Stimulated activated CD4-positive, alpha-beta T cell treated with anti-CD3 and anti-CD28 coated beads, Interleukin-4, amount 100 ng/mL, for 4 hours (primary cell): ENCODE measurements at regions not wholly inside any gene's neighbourhood (a gene's known extent, or its start where the extent isn't known, plus 50 kb on each side); places are given as distances from the start of the nearest gene placed in this dataset.

Experiments
- DNase-seq, 2 experiments: peaks; one replicate each; pipeline ENCODE4 v3.0.0-alpha.2; 2020

DNA sequence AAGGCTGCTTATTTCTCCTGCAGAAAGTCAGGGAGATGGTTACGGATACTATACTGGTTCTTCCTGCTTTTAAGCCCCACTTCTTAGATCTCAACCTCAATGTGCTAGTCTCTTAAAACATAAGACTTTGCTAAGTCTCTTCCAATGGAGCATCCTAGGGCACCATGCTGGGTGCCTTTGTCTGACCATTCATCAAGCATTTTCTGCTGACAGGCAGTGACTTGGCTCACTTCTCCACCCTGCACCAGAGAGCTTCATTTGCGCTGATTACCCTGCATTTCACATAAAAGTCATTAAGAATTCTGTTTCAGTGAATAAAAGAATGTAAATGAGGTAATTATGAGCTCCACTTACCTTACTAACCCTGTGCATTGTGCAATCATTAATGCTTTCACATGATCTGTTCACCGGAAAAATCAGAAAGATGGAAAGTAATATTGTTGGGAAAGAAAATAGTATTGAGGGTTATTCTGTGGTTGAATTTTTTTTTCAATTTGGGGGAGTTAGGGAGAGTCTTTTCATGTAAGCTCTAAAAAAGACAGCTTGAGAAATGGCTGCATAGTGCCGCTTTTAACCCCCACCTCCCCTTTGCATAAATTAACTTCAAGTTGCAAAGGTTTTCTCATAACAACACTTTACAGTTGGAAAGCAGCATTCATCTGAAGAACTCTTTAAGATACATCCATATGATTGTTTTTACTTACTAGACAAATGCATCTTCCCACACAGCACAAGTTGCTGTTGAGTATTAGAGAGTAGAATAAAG, 677.3 kb upstream of the KIRREL3 start:
- no peak for DNase-seq

DNA sequence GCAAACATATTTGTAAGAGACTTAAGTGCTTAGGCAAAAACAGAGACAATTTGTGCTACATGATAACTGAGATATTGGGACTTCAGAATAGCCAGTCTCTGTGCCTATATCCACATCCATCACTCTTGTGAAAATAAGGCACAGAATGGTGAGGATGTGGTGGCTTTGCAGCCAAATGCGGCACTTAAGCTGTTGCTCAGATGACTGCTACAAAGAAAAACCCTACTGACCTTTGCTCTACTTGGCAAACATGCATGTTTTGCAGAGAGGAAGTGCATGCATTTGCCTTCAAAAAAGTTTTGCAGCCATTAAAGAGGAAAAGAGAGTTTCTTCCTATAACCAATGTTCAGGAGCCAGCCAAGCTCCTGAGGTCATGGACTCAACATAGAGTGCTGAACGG, 675.0 kb upstream of the KIRREL3 start:
- DNase-seq: no peak

DNA sequence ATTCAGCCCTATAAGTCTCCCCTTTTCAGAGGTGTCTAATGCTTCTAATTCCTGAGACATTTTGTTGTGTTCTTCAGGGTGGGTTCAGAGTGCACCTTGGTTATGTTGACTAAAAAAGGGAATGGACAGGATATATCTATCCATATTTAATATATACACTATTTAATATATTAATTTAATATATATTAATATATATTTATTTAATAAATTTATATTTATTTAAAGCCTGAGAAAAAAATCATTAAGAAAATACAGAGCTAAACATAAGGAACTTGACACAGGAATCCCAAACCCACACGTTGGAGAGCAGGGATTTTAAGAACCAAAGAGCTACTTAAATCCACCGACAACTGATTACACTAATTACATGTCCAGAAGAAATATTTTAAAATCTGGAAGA, 674.2 kb upstream of the KIRREL3 start:
- DNase-seq: no peak

DNA sequence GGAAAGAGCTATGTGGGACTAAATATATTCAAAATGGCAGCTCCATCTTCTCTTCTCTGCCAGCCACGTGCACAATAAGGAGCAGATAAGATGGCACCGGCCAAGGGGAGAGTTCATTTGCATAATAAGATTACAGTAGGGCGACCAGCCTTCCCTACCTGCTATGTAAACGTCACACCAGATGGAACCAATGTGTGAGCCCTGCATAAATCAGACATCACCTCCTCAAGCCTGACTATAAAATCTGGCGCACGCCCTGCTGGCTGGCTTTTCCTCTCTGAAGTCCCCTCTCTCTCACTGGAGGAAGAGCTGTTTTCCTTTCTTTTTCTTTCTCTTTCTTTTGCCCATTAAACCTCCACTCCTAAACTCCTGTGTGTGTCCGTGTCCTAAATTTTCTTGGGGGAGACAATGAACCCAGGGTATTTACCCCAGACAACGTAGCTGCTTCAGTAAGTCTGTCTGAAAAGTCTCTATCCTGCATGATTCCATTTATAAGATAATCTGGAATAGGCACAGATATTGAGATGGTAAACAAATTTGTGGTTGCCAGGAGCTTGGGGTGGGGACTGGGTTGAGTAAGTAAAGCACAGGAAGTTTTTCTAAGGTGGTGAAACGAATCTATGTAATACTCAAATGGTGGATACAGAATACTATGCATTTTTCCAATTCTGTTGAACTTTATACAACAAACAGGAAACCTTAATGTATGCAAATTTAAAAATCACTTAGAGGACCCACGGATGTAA, 670.0 kb upstream of the KIRREL3 start:
- no peak for DNase-seq

DNA sequence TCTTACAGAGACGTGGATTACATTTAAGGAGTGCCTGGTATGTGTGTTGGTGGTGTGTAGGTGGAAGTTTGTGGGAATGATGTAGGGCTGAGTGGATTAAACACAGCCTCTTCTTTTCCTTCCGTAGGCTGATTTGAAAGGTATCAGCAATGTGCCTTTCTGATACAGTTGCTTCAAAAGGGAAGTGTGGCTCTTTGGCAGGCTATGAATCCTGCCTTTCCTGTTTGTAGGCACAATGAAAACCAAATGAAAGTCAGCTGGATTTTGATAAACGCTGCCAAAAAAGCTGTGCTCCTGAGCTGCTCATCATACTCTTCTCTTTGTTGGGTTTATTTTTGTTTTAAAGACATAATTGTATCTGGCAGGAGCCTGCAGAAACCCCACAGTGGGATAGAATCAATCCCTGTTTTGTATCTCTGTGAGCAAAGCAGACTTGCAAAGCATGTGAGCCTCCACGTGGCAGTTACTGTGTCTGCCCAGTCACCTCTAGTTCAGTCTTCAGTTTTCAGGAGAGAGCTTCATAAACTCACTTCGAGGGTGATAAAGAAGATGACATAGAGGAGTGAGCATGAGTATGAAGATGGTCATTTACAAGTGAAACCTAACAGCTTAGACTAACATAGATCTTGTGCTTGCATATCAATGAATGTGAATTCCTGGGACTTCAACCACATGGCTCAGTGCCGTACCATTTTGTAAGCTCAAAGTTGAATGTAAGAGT, 655.7 kb upstream of the KIRREL3 start:
- no peak for DNase-seq

DNA sequence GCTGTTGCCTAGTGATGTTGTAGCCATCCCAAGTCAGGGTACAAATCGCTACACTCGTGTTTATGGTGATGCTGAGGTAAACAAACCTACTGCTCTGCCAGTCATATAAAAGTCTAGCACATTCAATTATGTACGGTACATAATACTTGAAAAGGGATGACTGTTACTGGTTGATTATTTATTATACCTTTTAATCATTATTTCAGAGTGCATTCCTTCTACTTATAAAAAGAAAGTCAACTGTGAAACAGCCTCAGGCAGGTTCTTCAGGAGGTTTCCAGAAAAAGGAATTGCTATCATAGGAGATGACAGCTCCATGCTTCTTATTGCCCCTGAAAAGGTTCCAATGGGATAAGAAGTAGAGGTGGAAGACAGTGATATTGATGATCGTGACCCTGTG, 652.5 kb upstream of the KIRREL3 start:
- no peak for DNase-seq

DNA sequence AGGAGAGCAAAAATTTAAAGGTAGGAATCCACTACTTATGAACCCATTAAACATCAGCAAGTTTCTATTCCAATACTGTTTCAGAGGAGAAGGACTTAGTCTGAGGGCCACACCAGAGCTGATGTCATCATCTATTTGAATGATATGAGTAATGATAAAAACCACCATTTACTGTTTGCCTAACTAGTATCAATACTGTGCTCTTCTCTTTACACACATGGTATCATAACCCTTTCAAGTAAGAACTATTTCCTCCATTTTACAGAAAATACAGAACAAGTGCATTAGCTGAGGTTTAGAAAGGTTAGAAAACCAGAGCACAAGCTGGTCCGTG, 651.3 kb upstream of the KIRREL3 start:
- no peak for DNase-seq

DNA sequence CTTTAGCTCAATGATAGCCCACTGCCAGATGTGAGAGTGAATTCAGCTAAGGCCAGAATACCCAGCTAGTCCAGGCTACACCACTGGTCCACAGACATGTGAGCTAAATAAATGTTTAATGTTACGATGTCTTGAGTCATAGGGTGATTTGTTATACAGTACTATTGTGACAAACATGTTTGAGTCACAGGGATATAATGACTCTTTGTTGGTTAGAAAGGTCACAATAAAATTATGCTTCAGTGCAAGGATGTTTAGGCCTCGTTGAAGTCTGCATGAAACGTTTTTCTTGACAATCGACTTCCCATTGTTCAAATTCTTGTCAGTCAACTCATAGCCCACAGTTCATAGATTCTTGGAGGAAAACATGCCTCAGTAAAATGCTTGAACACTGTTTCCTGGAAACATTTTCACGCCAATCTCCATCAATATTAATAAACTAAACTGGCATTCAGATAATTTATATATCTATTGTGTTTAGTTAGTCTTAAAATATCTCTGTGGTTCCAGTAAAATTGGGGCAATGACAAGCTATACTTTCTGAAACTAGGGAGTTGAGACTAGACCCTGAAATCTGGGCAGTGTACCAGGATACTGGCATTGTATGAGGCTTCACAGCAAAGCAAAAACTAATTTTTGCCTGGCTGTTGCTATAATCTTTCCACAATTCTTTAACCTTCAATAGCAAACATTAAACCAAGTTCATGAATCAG, 650.8 kb upstream of the KIRREL3 start:
- DNase-seq: no peak

DNA sequence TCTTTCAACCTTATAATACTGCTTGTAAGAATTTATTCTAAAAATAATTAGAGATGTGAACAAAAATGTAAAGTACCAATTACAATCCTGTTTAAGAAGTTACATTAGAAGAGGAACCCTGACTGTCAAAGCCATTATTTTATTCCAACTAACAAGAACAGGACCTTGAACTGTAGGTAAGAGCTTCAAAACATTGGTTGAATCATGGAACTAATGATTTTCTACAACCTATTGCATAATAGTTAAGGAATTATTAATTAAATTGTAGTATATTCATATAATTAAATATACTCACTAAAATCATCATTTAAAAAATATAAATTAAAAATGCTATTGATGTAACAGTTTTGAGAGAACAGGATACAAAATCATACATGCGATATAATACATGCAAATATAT, 649.4 kb upstream of the KIRREL3 start:
- DNase-seq: no peak

DNA sequence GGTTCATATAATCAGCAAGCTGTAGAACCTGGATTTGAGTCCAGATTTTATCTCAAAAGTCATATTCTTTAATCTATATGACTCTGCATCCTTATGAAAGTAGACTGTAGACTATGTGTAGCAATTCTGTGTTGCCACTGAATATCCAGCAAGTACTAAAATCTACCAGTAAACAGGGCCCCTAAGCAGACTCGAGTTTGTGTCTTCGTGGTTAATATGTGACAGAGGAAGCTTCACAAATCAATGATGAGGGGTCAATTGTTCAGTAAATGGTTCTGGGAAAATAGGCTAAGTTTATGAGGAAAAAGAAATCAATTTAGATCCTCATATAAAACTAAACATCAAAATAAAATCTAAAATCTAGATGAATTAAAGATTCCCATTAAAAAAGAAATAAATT, 648.5 kb upstream of the KIRREL3 start:
- DNase-seq: no peak

DNA sequence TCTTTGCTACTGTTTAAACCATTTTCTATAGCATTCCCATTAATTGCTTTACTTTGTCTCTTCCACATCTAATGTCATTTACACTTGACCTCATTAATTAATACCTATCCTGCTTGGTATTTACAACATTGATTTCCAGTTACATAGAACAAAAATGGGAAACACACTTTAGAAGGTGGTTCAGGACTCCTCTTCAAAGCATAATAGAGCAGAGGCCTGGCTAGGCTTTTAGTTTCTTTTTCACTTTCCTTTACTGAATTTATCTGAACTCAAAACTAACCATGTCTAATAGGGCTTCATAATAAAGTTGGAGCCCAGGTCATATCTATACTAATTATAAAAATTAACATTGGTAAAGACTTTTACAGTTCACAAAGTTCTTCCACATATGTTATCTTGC, 648.0 kb upstream of the KIRREL3 start:
- no peak for DNase-seq

DNA sequence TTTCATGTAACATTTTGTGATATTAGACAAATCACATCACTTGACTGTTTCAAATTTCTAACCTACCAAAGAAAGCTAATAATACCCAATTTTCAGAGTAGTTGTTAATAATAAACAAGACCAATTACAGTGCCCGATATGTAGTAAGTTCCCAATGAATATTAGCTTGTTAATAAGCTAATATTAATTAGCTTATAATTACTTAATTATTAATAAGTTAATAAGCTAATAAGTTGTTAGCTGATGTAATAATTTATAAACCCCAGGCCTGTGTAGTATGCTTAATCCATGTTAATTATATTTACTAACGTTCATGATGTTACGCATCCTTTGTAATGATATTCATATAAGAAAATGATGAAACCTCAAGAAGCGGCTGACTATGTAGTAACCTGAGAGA, 643.8 kb upstream of the KIRREL3 start:
- no peak for DNase-seq

DNA sequence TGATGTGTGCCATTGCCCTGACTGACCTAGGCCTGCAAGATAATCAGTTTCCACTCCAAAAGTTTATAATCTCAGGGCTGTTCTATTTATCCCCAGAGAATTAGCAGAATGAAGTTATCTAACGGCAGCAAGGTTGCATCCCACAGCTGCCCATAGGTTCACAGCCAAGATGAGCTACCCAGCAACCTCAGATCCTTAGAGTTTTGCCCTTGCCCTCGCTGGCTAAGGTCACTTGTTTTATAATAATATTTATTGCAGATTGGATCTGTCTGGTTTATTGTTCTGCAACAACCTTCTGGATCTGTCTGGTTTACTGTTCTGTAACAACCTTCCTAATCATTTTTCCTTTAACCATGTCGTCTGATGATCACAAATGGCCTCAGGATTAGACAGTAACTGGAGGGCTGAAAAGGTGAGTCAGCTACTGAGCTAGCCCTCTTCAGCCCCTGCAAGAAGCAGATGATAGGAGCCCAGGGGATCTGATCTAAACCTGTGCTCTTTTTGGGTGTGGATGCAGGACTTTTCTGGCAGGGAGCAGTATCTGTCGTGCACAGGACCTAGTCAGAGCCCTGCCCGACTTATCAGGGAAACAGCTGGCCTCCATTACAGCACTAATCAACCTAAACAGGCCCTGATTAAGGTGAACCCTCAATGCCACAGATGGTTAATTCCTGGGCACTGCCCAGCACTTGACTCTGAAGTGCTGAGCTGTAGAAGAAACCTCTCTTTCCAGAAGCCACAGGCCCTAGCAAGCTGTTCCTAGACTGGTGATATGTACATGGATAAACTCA, 642.9 kb upstream of the KIRREL3 start:
- no peak for DNase-seq

DNA sequence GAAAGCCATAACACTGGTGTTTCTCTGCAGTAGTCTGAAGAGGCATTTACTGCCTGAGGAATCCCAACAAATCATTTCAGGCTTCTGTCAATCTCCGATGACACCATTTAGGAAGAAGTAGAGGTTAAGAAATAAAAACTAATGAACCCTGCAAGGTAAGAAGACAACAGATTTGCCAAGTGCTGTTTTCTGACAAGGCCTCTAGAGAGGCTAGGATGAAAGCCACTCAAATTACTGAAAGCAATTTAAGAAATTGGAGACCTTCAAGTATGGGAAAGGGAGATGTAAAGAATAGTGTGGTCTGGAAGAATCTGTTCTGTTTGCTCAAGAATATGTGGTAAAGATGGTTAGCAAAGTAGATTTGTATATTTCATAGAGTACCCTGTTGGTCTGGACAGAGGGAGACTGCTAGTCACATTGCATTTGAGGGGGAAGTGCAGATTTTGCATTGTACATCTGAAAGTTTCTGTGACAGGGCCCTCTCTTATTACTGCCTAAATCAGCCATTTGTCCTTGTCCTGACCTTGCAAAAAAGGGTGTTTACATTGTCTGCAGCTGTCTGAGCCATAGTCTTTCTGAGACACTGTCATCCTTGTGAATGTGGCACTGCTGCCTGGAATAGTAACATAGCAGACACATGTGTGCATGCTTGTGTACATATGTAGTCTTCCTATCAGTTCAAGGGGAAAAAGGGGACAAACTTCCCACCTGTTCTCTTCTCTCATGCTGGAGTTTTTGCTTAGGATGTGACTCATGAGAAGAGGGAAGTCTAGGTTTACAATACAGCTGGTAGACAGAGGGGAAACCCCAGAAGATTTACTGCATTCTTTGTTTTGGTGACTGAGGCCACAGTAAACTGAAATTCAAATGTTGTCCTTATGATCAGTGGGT, 640.2 kb upstream of the KIRREL3 start:
- DNase-seq: no peak

DNA sequence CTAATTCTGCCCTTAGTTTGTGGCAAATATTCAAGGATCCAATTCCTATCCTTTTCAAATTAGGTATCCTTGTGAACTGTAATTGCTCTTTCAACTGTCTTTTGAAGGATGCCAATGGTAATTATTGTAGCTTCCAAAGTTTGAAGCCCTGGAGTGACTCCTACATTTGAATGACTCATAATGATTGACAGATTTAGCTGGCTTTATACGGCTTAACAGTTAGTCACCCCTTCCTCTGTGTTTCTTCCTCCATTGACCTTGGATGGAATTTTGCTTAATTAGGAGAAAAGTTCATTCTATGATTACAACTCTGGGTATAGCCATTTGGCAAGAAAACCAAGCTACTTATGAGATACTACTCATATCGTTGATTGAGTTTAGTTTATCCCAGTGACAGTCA, 639.3 kb upstream of the KIRREL3 start:
- no peak for DNase-seq

DNA sequence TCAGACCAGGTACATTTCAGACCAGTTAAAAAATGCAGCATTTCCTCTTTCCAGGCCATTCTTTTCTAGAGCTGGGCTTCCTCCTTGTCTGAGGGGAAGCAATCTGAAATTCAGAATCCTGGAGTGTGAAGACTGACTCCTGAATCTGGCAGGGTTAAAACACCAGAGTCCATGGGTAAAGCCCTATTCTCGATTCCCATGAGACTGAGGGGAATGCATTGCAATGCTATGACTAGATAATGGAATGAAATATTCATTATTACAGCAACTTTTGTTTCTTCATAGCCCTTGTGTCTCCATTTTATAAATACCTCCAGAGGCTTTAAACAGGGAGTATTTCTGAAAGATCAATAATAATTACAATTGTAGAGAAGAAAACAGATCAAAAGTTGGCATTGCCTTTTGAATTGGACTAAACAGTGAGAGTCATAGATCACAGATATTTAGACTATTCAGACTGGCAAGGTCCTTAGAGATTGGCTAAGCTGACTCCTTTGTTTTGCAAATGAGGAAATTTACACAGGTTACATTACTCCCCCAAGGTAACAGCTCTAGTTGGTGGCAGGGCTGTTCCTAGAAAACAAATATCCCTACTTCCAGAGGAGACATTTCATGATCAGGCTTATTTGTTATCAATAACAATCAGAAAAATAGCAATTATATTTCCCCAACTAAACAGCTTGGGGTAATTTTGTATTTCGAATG, 632.6 kb upstream of the KIRREL3 start:
- DNase-seq: no peak

DNA sequence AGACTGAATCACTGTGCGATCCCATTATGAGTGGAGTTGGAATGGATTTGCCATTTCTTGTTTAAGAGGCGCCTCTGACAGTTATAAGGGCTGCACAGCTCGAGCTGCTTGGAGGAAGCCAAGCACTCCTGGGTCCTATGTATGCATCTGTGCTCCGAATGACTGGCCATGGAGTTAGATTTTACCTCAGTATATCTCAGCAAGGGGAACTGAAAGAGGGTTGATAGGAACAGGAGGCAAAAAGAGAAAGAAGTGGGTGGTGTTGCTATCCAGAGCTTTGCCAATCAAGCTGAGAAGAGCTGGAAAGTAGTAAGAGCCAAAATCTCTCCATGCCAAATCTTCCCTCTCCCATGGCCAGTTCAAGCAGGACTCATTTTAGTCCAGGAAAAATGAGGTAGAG, 632.0 kb upstream of the KIRREL3 start:
- no peak for DNase-seq

DNA sequence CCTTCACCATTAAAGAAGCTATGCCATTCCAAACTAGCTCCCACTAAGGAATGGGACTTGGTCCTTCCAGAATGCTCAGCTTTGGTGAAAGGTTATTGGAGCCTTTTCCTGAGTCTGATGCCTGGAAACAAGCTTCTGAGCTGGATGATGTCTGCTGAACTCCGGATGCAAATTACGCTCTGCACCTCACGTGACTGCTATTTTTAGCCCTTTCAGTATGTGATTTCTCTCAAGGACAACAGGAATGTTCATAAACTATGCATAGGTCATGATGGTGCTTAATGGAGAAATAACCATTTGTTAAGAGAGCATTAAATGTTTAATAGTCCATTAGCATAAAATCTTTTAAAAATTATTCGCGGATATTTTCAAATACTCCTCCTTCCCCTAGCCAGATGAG, 631.4 kb upstream of the KIRREL3 start:
- no peak for DNase-seq

DNA sequence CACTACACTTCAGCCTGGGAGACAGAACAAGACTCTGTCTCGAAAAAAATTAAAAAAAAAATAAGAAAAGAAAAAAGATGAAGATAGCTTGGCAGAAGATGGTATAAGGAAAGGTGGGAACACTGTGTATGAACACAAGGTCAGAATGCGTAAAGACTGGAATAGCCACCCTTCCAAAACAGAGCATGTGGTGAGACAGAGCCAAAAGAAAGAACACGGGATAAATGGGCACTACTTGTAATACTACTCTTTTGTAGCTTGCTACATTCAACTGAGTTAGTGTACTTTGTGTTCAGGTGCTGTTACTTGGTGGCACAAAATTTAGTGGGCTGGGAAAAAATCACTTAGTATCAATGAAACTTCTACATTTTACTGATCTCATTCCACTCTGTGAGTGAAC, 628.6 kb upstream of the KIRREL3 start:
- no peak for DNase-seq

DNA sequence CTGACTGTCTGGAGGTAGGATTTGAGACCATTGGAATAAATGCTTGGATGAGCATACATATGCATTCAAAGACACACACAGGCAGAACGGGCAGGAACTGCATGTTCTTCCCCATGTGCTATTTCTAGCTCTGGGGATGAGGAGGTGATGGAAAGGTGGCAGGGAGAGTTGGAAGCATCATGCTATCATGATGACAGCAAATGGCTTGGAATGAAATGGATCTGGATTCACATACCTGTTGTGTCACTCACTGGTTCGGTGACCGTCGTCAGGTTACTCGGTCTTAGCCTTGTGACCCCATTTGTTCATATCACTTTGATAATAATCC, 627.9 kb upstream of the KIRREL3 start:
- DNase-seq: no peak
